Neuronal stem cell (in vitro differentiated cells): ENCODE measurements at regions not wholly inside any gene's neighbourhood (a gene's known extent, or its start where the extent isn't known, plus 50 kb on each side); places are given as distances from the start of the nearest gene placed in this dataset.

Experiments used
- DNase-seq: peaks from one replicate; pipeline ENCODE4 v3.0.0-alpha.2; 2013; ENCODE audit warnings: low spot score
- H2AFZ ChIP-seq: one replicate; pipeline ENCODE4 v1.6.1; 2013; ENCODE audit warnings: mild to moderate bottlenecking, low read length, inconsistent platforms
- H2AK5ac ChIP-seq: 2 replicates; pipeline ENCODE4 v1.6.1; 2013; ENCODE audit warnings: low read depth, mild to moderate bottlenecking, inconsistent platforms, low read length, moderate library complexity, mixed read lengths
- H2BK120ac ChIP-seq: 2 replicates; pipeline ENCODE4 v1.6.1; 2013; ENCODE audit warnings: low read depth, mild to moderate bottlenecking, inconsistent platforms, low read length, moderate library complexity, mixed read lengths
- H2BK12ac ChIP-seq: one replicate; pipeline ENCODE4 v1.6.1; 2013; ENCODE audit warnings: low read length, inconsistent platforms
- H2BK15ac ChIP-seq: 2 replicates; pipeline ENCODE4 v1.6.1; 2013; ENCODE audit warnings: mild to moderate bottlenecking, low read length, inconsistent platforms, mixed read lengths
- H2BK5ac ChIP-seq: one replicate; pipeline ENCODE4 v1.6.1; 2013; ENCODE audit warnings: inconsistent platforms, mild to moderate bottlenecking, low read length, moderate library complexity
- H3K14ac ChIP-seq: one replicate; pipeline ENCODE4 v1.6.1; 2013; ENCODE audit warnings: low read length, inconsistent platforms
- H3K18ac ChIP-seq: 2 replicates; pipeline ENCODE4 v1.6.1; 2013; ENCODE audit warnings: low read length, inconsistent platforms
- H3K23ac ChIP-seq: 2 replicates; pipeline ENCODE4 v1.6.1; 2013; ENCODE audit warnings: low read depth, mild to moderate bottlenecking, mixed read lengths, low read length, inconsistent platforms; ENCODE audit not compliant: poor library complexity
- H3K27ac ChIP-seq: replicated peaks from 3 replicates; pipeline ENCODE4 v1.5.1; 2013; ENCODE audit warnings: low read length, inconsistent platforms
- H3K27me3 ChIP-seq, 3 experiments: 2 replicates each; pipeline ENCODE4 v1.6.1; 2013; ENCODE audit warnings: low read length in 3 of 3, mild to moderate bottlenecking in 2 of 3, inconsistent platforms in 1 of 3, low read depth in 1 of 3, mixed read lengths in 1 of 3, moderate library complexity in 1 of 3; ENCODE audit not compliant: control insufficient read depth in 3 of 3, insufficient read depth in 3 of 3
- H3K36me3 ChIP-seq, 2 donors: replicated peaks in 1 of 2; 2 replicates each; pipeline ENCODE4 v1.6.1; 2013; ENCODE audit warnings: low read length in 2 of 2; ENCODE audit not compliant: control insufficient read depth in 2 of 2, insufficient read depth in 2 of 2
- H3K4ac ChIP-seq: 2 replicates; pipeline ENCODE4 v1.6.1; 2013; ENCODE audit warnings: inconsistent platforms, mild to moderate bottlenecking, low read length, moderate library complexity
- H3K4me1 ChIP-seq, 2 donors: 1 replicate in 1 of 2; 2 replicates in 1 of 2; pipeline ENCODE4 v1.6.1; 2013; ENCODE audit warnings: low read length in 2 of 2, low read depth in 1 of 2; ENCODE audit not compliant: control insufficient read depth in 2 of 2, insufficient read depth in 1 of 2
- H3K4me2 ChIP-seq: one replicate; pipeline ENCODE4 v1.6.1; 2013; ENCODE audit warnings: mild to moderate bottlenecking, low read length, inconsistent platforms; ENCODE audit not compliant: insufficient read depth, poor library complexity, severe bottlenecking
- H3K4me3 ChIP-seq, 2 donors: 2 replicates each; pipeline ENCODE4 v1.5.1; 2013; ENCODE audit warnings: low read length in 2 of 2, mild to moderate bottlenecking in 2 of 2, inconsistent platforms in 1 of 2, moderate library complexity in 1 of 2
- H3K79me1 ChIP-seq: one replicate; pipeline ENCODE4 v1.6.1; 2013; ENCODE audit warnings: low read depth, mild to moderate bottlenecking, inconsistent platforms, low read length, moderate library complexity
- H3K9ac ChIP-seq: one replicate; pipeline ENCODE4 v1.6.1; 2013; ENCODE audit warnings: mild to moderate bottlenecking, low read depth, low read length, inconsistent platforms; ENCODE audit not compliant: poor library complexity
- H3K9me3 ChIP-seq, 2 donors: replicated peaks in 1 of 2; 2 replicates each; pipeline versions ENCODE3 to v1.6.1; 2013; ENCODE audit warnings: low read length in 2 of 2, mild to moderate bottlenecking in 2 of 2, inconsistent platforms in 1 of 2, low read depth in 1 of 2, mixed read lengths in 1 of 2, moderate library complexity in 1 of 2; ENCODE audit not compliant: control insufficient read depth in 2 of 2, insufficient read depth in 1 of 2
- H4K8ac ChIP-seq: one replicate; pipeline ENCODE4 v1.6.1; 2013; ENCODE audit warnings: low read depth, mild to moderate bottlenecking, inconsistent platforms, low read length, moderate library complexity
- H4K91ac ChIP-seq: one replicate; pipeline ENCODE4 v1.6.1; 2013; ENCODE audit warnings: low read length, low read depth, mild to moderate bottlenecking, inconsistent platforms; ENCODE audit not compliant: poor library complexity
- WGBS, 2 donors: extraction: QIAGEN DNeasy Blood & Tissue Kit; methylation state at CpG; one replicate each; pipeline ENCODE4 v1.1.7; 2013; ENCODE audit warnings: missing lambda C conversion rate in 2 of 2, mixed read lengths in 1 of 2; ENCODE audit not compliant: insufficient read length in 2 of 2, insufficient replicate concordance in 1 of 2; ENCODE audit errors: extremely low coverage in 2 of 2; 5-methylcytosine and 5-hydroxymethylcytosine counted together

DNA sequence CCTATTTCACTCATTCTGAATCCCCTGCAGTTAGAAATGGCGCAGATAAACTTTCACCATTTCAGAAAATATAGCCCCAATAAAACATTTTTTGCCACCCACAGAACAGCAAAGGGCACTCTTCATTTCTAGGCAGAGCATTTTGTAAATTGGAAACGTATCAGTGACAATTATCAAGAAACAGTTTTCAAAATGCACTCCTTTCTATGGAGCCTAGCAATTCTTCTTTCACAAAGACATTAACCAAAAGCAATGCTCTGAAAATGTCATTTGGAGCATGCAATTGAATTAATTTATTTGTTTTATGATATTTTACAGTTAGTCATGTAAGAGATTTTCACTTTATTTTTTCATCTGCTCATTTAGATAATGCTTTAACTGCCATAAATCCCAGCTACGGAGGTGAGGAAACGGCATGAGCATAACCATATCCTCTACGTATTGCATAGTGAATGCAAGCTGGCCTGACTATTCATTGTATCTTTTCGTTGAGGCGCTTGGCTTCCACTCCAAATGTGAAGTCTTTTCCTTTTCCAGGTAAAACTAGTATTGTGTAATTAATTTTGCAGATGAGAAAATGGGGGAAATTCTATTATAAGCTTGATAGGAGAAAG lies 813.4 kb downstream of the C6orf118 start:
- Histone ChIP-seq H2BK15ac (no peak overlapping the region), H3K4me3 (no peak overlapping the region), H2BK12ac (no peak overlapping the region), H3K79me1 (no peaks in the 10 kb centered on the region), H3K27me3 (no peaks in the 10 kb centered on the region), H3K4ac (no peak overlapping the region), H2AFZ (no peak overlapping the region), H3K4me1 (peaks cover 0 to 2% of the 10 kb centered on the region in 2 donors), H3K9ac (no peak overlapping the region), H2AK5ac (no peak overlapping the region), H4K8ac (no peak overlapping the region), H4K91ac (no peak overlapping the region), H3K18ac (no peak overlapping the region), H2BK5ac (no peak overlapping the region), H3K14ac (no peak overlapping the region), H3K27ac (no peak overlapping the region), H3K9me3 (peaks cover 0 to under 1% of the 10 kb centered on the region in 2 donors), H3K36me3 (no peaks in the 10 kb centered on the region), H2BK120ac (no peak overlapping the region), H3K23ac (no peak overlapping the region), H3K4me2 (no peak overlapping the region)
- DNase-seq, result no peak
- no CpG with 5 or more reads among the region's 7 CpGs for WGBS, 2 donors

GRCh38 chr6:164478426-164478825 lies 831.0 kb downstream of the C6orf118 start:
- H3K18ac ChIP-seq, result no peak overlapping the region
- no peak overlapping the region for H3K27ac ChIP-seq
- no peaks in the 10 kb centered on the region for H3K27me3 ChIP-seq

DNA sequence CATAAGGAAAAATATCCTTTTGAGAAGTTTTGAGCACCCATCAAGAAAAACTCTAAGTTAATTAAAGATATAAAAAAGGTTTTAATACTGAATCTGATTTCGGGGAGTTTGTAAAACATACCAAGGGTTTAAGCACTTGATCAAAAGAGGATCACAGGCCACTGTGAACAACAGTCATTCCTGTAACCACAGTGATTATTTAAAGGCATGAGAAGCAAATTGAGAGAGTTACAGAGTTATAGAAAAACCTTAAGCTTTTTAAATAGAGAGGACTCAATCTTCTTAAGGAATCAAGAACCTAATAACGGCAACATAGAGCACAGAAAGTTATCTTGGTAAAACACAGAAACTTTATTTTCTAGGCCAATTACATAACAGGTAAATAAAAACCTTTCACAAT lies 831.6 kb downstream of the C6orf118 start:
- no peak overlapping the region for H3K9ac ChIP-seq
- no peaks in the 10 kb centered on the region for H3K36me3 ChIP-seq
- no peaks in the 10 kb centered on the region for H3K27me3 ChIP-seq
- H4K91ac ChIP-seq, result no peak overlapping the region
- no peak overlapping the region for H2BK120ac ChIP-seq
- no peak overlapping the region for H3K23ac ChIP-seq
- peaks cover 1 to 8% of the 10 kb centered on the region in 2 donors for H3K9me3 ChIP-seq
- no peak overlapping the region for H2BK5ac ChIP-seq
- WGBS, 2 donors, result no CpG with 5 or more reads among the region's 2 CpGs
- H2BK15ac ChIP-seq, result no peak overlapping the region
- H2BK12ac ChIP-seq, result no peak overlapping the region
- no peak overlapping the region for H2AK5ac ChIP-seq
- no peak for DNase-seq
- no peak overlapping the region for H3K4me2 ChIP-seq
- H3K4me3 ChIP-seq, result no peak overlapping the region
- H3K27ac ChIP-seq, result no peak overlapping the region
- no peak overlapping the region for H3K4ac ChIP-seq
- peak overlapping the region; percentile 61 for H2AFZ ChIP-seq
- no peak overlapping the region for H3K14ac ChIP-seq
- no peak overlapping the region for H3K18ac ChIP-seq
- H4K8ac ChIP-seq, result no peak overlapping the region
- no peaks in the 10 kb centered on the region for H3K79me1 ChIP-seq
- peaks cover 0 to 10% of the 10 kb centered on the region in 2 donors for H3K4me1 ChIP-seq

More at GRCh38 chr6:164478426-164478825, 831.0 kb downstream of the C6orf118 start:
- H2BK12ac ChIP-seq, result no peak overlapping the region
- H3K14ac ChIP-seq, result no peak overlapping the region
- H2AK5ac ChIP-seq, result no peak overlapping the region
- H2BK120ac ChIP-seq, result no peak overlapping the region
- DNase-seq, result no peak
- H3K4me3 ChIP-seq, result no peak overlapping the region
- H3K79me1 ChIP-seq, result no peaks in the 10 kb centered on the region
- H3K4me2 ChIP-seq, result no peak overlapping the region
- H3K36me3 ChIP-seq, result no peaks in the 10 kb centered on the region
- H3K4me1 ChIP-seq, result peaks cover 0 to 10% of the 10 kb centered on the region in 2 donors
- no peak overlapping the region for H2BK15ac ChIP-seq
- WGBS, 2 donors, result no CpG with 5 or more reads among the region's 2 CpGs
- no peak overlapping the region for H4K91ac ChIP-seq
- no peak overlapping the region for H4K8ac ChIP-seq
- peak overlapping the region; percentile 39 for H2AFZ ChIP-seq
- H2BK5ac ChIP-seq, result no peak overlapping the region
- no peak overlapping the region for H3K9ac ChIP-seq
- H3K23ac ChIP-seq, result no peak overlapping the region
- H3K4ac ChIP-seq, result no peak overlapping the region
- peaks cover 6 to 14% of the 10 kb centered on the region in 2 donors for H3K9me3 ChIP-seq

DNA sequence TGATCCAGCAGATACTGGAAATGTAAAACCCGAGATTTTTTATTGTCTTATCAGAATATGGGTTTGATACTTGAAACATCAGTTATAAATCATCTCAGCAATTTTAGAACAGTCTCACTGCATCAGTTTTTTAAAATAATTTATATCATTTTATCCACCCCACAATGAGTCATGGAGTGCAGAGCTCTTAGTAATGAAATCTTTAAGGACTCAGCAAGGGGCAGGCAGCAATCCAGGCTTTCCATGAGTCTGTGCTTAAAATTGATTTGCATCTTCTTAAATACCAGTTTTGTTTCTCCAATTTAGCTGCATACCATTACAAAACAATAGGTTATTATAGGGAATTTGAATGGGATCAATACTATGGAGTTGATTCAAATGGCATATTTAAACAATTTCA lies 832.3 kb downstream of the C6orf118 start:
- H3K79me1 ChIP-seq, result no peaks in the 10 kb centered on the region
- H4K91ac ChIP-seq, result no peak overlapping the region
- no peak overlapping the region for H3K18ac ChIP-seq
- no peak for DNase-seq
- no peak overlapping the region for H2BK120ac ChIP-seq
- no peaks in the 10 kb centered on the region for H3K36me3 ChIP-seq
- H3K23ac ChIP-seq, result no peak overlapping the region
- H2BK5ac ChIP-seq, result no peak overlapping the region
- peaks cover 1 to 2% of the 10 kb centered on the region in 2 donors for H3K9me3 ChIP-seq
- H2AK5ac ChIP-seq, result no peak overlapping the region
- H3K27me3 ChIP-seq, result no peaks in the 10 kb centered on the region
- no peak overlapping the region for H3K27ac ChIP-seq
- no peak overlapping the region for H3K4ac ChIP-seq
- no peak overlapping the region for H3K4me2 ChIP-seq
- no peak overlapping the region for H3K9ac ChIP-seq
- no peak overlapping the region for H2AFZ ChIP-seq
- no peak overlapping the region for H2BK12ac ChIP-seq
- H2BK15ac ChIP-seq, result no peak overlapping the region
- H3K14ac ChIP-seq, result no peak overlapping the region
- H3K4me3 ChIP-seq, result no peak overlapping the region
- peaks cover 0 to 10% of the 10 kb centered on the region in 2 donors for H3K4me1 ChIP-seq
- no CpG with 5 or more reads among the region's 1 CpG for WGBS, 2 donors
- no peak overlapping the region for H4K8ac ChIP-seq
